ENCODE measurements at regions not wholly inside any gene's neighbourhood (a gene's known extent, or its start where the extent isn't known, plus 50 kb on each side); places are given as distances from the start of the nearest gene placed in this dataset.

GRCh38 chr20:1711826-1712601 is 54.4 kb upstream of the SIRPG start:
- TF ChIP-seq CTCF (conservative IDR thresholded peaks at IDR 0.05): no peak
- no peak for DNase-seq (ENCODE audit: extremely low spot score, unreplicated experiment)
- H3K9me3 Mint-ChIP-seq: no peaks in the 10 kb centered on the region
- H3K36me3 Mint-ChIP-seq: no peaks in the 10 kb centered on the region
- H3K4me3 Mint-ChIP-seq: no peak overlapping the region
- H3K4me1 Mint-ChIP-seq (ENCODE audit: unreplicated experiment): no peaks in the 10 kb centered on the region
- no peak overlapping the region for H3K27ac Mint-ChIP-seq
- H3K27me3 Mint-ChIP-seq: peaks cover 45% of the 10 kb centered on the region

- Mint-ChIP-seq H3K27ac (no peak overlapping the region), H3K4me1 (ENCODE audit: unreplicated experiment) (no peaks in the 10 kb centered on the region), H3K4me3 (no peak overlapping the region), H3K27me3 (peaks cover 38% of the 10 kb centered on the region), H3K36me3 (no peaks in the 10 kb centered on the region), H3K9me3 (no peaks in the 10 kb centered on the region)
- no peak for DNase-seq (ENCODE audit: extremely low spot score, unreplicated experiment)
- TF ChIP-seq CTCF (conservative IDR thresholded peaks at IDR 0.05): no peak
Observed at GRCh38 chr20:1711266-1711665, 53.7 kb upstream of the SIRPG start.

- Mint-ChIP-seq H3K27ac (no peak overlapping the region), H3K4me3 (no peak overlapping the region), H3K27me3 (peaks cover 32% of the 10 kb centered on the region), H3K4me1 (ENCODE audit: unreplicated experiment) (no peaks in the 10 kb centered on the region), H3K36me3 (no peaks in the 10 kb centered on the region), H3K9me3 (no peaks in the 10 kb centered on the region)
- no peak for DNase-seq (ENCODE audit: extremely low spot score, unreplicated experiment)
- no peak for TF ChIP-seq CTCF (conservative IDR thresholded peaks at IDR 0.05)
Observed at GRCh38 chr20:1710484-1710883, 52.9 kb upstream of the SIRPG start.

GRCh38 chr20:1707588-1708449 is 50.2 kb upstream of the SIRPG start:
- no peaks in the 10 kb centered on the region for H3K9me3 Mint-ChIP-seq
- H3K27me3 Mint-ChIP-seq: peaks cover 18% of the 10 kb centered on the region
- H3K4me1 Mint-ChIP-seq (ENCODE audit: unreplicated experiment): no peaks in the 10 kb centered on the region
- H3K36me3 Mint-ChIP-seq: no peaks in the 10 kb centered on the region
- no peak for TF ChIP-seq CTCF (conservative IDR thresholded peaks at IDR 0.05)
- H3K4me3 Mint-ChIP-seq: no peak overlapping the region
- no peak overlapping the region for H3K27ac Mint-ChIP-seq
- DNase-seq (ENCODE audit: extremely low spot score, unreplicated experiment): no peak

All from type B pancreatic cell (in vitro differentiated cells).